ENCODE measurements at regions not wholly inside any gene's neighbourhood (a gene's known extent, or its start where the extent isn't known, plus 50 kb on each side); places are given as distances from the start of the nearest gene placed in this dataset.

DNA sequence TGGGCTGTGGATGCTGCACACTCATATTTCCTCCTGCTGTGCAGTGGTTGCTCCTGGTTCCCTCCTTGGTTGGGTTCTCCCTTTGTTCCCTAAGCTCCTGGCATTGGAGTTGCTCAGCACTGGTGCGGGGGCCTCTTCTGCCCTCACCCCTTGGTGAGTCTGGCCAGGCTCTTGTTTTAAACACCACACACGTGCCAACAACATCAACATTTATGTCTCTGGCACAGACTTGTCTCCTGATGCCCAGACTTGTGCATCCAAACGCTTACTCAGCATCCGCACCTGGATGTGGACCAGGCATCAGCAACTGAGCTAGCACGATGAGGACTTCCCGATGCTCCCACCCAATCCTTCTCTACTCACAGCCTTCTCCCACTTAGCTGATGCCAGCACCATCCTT lies 627.6 kb downstream of the NPHP4 start:
- no peak overlapping the region for H3K27ac Mint-ChIP-seq
- H3K4me1 Mint-ChIP-seq (ENCODE audit: low read depth) = no peaks in the 10 kb centered on the region
- no peak for DNase-seq (ENCODE audit: low spot score)
- H3K36me3 Mint-ChIP-seq (ENCODE audit: low read depth) = no peaks in the 10 kb centered on the region
- H3K9me3 Mint-ChIP-seq = peaks cover under 1% of the 10 kb centered on the region
- H3K4me3 Mint-ChIP-seq = no peak overlapping the region
- no peaks in the 10 kb centered on the region for H3K27me3 Mint-ChIP-seq (ENCODE audit: low read depth)

DNA sequence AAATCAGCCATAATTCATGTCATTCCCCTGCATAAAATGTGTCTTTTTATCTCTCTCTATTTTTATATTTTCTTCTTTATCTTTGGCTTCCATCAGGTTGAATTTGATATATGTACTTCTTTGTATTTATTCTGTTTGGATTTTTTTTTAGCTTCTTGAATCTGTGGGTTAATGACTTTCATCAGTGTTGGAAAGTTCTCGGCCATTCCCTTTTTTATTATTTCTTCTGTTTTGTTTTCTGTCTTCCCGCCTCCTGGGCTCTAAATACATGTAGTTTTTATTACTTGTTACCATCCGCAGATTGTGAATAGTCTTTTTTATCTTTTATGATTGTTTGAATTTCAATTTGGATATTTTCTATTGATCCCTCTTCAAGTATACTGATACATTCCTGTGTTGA lies 637.5 kb downstream of the NPHP4 start:
- H3K4me1 Mint-ChIP-seq (ENCODE audit: low read depth) = peaks cover 1% of the 10 kb centered on the region
- H3K9me3 Mint-ChIP-seq = peaks cover 21% of the 10 kb centered on the region
- H3K27me3 Mint-ChIP-seq (ENCODE audit: low read depth) = no peaks in the 10 kb centered on the region
- no peak overlapping the region for H3K4me3 Mint-ChIP-seq
- H3K36me3 Mint-ChIP-seq (ENCODE audit: low read depth) = no peaks in the 10 kb centered on the region
- no peak overlapping the region for H3K27ac Mint-ChIP-seq
- DNase-seq (ENCODE audit: low spot score) = no peak

DNA sequence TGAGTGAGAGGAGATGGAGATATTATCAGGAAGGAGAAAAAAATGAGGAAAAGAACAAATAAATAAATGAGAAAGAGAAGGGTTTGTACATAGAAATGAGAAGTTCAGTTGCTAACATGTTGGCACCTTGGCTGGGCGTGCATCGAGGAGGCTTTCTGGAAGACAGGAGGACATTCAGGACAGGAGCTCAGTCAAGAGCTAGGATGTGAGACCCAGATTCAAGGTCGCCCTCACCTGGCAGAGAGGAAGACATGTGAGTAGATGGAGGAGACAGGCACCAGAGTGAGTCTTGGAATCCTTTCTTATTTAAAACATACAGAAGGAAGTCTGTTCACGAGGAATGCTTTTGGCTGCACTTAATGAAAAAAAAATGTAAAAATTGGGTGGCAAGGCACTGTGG lies 640.9 kb downstream of the NPHP4 start:
- DNase-seq (ENCODE audit: low spot score) = no peak
- Mint-ChIP-seq H3K4me1 (ENCODE audit: low read depth) (no peaks in the 10 kb centered on the region), H3K27me3 (ENCODE audit: low read depth) (no peaks in the 10 kb centered on the region), H3K27ac (no peak overlapping the region), H3K36me3 (ENCODE audit: low read depth) (no peaks in the 10 kb centered on the region), H3K4me3 (no peak overlapping the region), H3K9me3 (peaks cover 5% of the 10 kb centered on the region)

DNA sequence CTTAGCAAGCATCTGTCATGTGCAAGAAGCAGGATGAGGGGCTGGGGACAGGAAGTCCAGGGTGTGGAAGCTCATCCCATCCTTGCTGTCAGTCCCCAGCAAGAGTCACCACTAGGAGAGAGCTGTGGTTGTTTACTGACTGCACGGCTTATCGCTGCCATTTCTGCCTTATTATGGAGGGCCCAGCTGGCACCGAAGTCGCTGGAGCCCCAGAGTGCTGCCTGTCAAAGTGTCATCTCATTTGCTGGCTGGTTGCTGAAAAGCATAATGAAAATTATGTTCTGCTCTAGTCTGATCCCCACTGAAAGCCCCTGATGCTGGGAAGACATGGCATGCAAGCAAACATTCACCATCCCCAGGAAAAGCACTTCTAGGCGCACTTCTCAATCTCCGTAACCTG lies 642.7 kb downstream of the NPHP4 start:
- Mint-ChIP-seq H3K27me3 (ENCODE audit: low read depth) (no peaks in the 10 kb centered on the region), H3K9me3 (no peaks in the 10 kb centered on the region), H3K36me3 (ENCODE audit: low read depth) (no peaks in the 10 kb centered on the region), H3K27ac (no peak overlapping the region), H3K4me1 (ENCODE audit: low read depth) (no peaks in the 10 kb centered on the region), H3K4me3 (no peak overlapping the region)
- DNase-seq (ENCODE audit: low spot score) = no peak

DNA sequence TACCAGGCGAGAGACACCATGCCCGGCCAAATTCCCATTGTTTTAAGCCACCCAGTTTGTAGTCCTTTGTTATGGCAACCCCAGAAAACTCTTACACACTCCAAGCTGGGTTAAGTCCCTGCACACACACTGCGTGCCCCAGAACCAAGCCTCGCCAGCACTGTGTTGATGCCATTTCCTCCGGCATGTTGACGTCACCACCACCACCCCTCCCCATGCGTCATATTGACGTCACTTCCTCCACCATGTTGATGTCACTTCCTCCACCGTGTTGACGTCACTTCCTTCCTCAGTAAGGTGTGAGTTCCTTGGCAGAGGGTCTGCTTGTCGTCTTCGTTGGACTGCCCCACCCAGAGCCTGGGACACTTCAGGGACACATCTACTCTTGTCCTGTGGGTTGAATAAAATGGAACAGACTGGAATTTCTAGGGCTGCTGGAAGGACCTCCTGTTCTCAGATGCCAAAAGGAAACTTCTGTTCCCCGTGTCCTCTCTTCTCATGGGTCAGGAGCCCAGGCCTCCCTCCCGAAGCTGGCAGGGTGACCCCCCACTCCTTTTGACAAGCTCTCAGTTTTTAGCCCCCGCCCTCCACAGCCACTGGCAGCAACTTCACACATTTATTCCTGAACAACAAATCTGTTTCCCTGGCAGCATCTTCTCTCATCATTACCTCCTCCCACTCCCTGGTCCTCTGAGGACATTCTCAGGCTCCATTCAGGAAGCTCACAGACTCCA lies 643.3 kb downstream of the NPHP4 start:
- H3K4me3 Mint-ChIP-seq = no peak overlapping the region
- no peak for DNase-seq (ENCODE audit: low spot score)
- no peak overlapping the region for H3K27ac Mint-ChIP-seq
- H3K9me3 Mint-ChIP-seq = no peaks in the 10 kb centered on the region
- no peaks in the 10 kb centered on the region for H3K36me3 Mint-ChIP-seq (ENCODE audit: low read depth)
- no peaks in the 10 kb centered on the region for H3K4me1 Mint-ChIP-seq (ENCODE audit: low read depth)
- H3K27me3 Mint-ChIP-seq (ENCODE audit: low read depth) = no peaks in the 10 kb centered on the region

DNA sequence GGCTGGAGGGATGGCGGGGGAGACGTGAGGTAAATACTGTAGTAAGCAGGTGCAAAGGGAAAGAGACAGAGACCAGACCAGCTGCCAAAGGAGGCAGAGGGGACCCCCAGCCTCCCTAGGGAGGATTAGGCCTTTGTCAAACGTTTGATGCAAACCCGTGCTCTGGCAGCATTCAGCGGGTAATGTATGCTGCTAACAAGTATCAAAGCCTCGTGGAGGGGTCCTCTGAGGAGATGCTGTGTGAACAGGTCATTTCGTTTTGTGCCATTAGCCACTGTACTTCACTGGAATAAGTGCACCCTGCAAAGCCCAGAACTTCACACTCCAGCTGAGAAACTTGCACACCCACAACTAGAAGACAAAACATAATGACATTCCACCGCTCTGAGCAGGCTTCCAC lies 644.5 kb downstream of the NPHP4 start:
- no peak for DNase-seq (ENCODE audit: low spot score)
- H3K36me3 Mint-ChIP-seq (ENCODE audit: low read depth) = no peaks in the 10 kb centered on the region
- no peaks in the 10 kb centered on the region for H3K9me3 Mint-ChIP-seq
- no peak overlapping the region for H3K27ac Mint-ChIP-seq
- no peaks in the 10 kb centered on the region for H3K27me3 Mint-ChIP-seq (ENCODE audit: low read depth)
- no peak overlapping the region for H3K4me3 Mint-ChIP-seq
- H3K4me1 Mint-ChIP-seq (ENCODE audit: low read depth) = no peaks in the 10 kb centered on the region

DNA sequence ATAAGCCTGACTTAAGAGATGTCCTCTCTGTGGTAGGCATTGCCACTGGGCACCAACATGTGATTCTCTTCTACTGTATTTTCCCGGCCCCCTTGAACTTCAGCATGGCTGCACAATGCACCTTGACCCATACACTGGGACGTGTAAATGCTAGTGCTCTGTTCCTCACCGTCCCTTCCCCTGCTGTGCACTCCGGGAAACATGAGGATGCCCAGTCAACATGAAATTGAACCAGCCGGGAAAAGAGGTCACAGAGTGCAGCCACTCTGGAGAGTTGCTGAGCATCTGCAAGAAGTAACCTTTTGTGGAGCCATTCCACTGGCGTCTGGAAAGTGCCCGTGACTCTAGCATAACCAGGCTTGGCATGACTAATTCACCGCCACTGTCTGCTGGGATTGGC lies 646.7 kb downstream of the NPHP4 start:
- H3K4me1 Mint-ChIP-seq (ENCODE audit: low read depth) = no peaks in the 10 kb centered on the region
- no peak for DNase-seq (ENCODE audit: low spot score)
- no peak overlapping the region for H3K4me3 Mint-ChIP-seq
- no peaks in the 10 kb centered on the region for H3K9me3 Mint-ChIP-seq
- no peaks in the 10 kb centered on the region for H3K27me3 Mint-ChIP-seq (ENCODE audit: low read depth)
- H3K36me3 Mint-ChIP-seq (ENCODE audit: low read depth) = no peaks in the 10 kb centered on the region
- H3K27ac Mint-ChIP-seq = no peak overlapping the region

DNA sequence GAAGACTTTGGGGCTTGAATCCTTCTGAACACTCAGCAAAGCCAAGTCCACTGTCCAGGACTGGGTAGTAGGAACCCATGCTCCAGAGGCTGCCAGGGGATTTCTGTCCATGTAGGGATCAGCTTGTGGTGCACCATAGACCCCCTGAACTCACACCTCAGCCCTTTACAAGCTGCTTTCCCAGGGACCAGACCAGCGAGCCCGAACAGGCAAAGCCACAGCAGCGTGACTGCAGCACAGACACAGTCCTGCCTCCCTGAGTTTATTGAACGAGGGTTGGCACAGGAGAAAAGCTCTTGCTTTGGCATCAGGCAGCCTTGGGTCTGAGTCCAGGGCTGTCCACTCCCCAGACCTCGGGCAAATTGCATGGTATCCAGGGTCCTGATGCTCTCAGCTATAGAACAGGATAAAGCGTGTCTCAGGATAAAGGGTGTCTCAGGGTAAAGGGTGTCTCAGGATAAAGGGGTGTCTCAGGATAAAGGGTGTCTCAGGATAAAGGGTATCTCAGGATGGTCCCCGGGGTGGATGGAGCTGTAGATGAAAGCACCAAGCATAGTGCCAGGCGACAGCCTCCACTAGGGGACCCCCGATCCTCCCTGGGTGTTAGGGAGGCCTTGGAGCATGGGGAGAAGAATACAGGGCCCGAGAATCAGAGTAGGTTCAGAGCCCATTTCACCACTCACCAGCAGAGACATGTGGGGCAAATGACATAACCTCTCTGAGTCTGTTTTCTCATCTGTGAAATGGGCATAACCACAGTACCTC lies 648.8 kb downstream of the NPHP4 start:
- no peak for DNase-seq (ENCODE audit: low spot score)
- Mint-ChIP-seq H3K27ac (no peak overlapping the region), H3K4me1 (ENCODE audit: low read depth) (no peaks in the 10 kb centered on the region), H3K9me3 (no peaks in the 10 kb centered on the region), H3K27me3 (ENCODE audit: low read depth) (no peaks in the 10 kb centered on the region), H3K4me3 (no peak overlapping the region), H3K36me3 (ENCODE audit: low read depth) (no peaks in the 10 kb centered on the region)

DNA sequence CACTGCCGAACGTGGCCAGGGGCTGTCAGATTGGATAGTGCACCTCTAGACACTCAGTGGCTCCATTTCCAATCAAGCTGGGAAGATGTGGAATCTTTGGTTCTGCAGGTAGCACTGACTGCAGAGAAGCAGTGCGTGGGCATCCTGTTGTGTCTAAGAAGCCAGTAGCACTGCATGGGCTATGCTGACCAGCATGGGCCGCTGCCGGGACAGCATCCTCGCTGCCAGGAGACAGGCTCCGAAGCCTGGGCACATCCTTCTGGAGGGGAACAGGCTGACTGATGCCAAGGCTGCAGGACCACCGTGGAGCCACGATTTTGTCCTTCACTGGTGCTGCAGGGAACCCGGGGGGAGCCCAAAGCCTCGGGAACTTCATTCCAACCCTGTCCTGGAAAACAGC lies 649.4 kb downstream of the NPHP4 start:
- no peaks in the 10 kb centered on the region for H3K4me1 Mint-ChIP-seq (ENCODE audit: low read depth)
- H3K4me3 Mint-ChIP-seq = no peak overlapping the region
- H3K27ac Mint-ChIP-seq = no peak overlapping the region
- DNase-seq (ENCODE audit: low spot score) = no peak
- H3K27me3 Mint-ChIP-seq (ENCODE audit: low read depth) = no peaks in the 10 kb centered on the region
- no peaks in the 10 kb centered on the region for H3K36me3 Mint-ChIP-seq (ENCODE audit: low read depth)
- no peaks in the 10 kb centered on the region for H3K9me3 Mint-ChIP-seq

DNA sequence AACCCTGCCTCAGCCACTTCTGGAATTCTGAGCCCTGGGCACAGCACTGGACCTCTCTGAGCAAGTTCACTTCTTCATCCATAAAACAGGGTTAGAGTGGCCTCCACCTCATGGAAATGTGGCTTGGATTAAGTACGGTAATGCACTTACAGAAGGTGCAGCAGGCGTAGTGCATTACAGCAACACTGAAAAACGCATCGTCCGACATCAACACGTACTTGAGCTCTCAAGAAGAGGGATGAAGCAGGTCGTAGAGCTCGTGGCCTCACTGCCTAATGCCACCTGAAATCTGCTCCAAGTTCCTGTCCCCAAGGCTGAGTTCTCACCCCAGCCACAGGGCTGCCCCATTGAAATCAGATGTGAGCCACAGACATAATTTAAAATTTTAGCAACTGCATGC lies 650.1 kb downstream of the NPHP4 start:
- H3K36me3 Mint-ChIP-seq (ENCODE audit: low read depth) = no peaks in the 10 kb centered on the region
- no peak overlapping the region for H3K27ac Mint-ChIP-seq
- no peaks in the 10 kb centered on the region for H3K4me1 Mint-ChIP-seq (ENCODE audit: low read depth)
- no peaks in the 10 kb centered on the region for H3K27me3 Mint-ChIP-seq (ENCODE audit: low read depth)
- no peak for DNase-seq (ENCODE audit: low spot score)
- no peak overlapping the region for H3K4me3 Mint-ChIP-seq
- H3K9me3 Mint-ChIP-seq = no peaks in the 10 kb centered on the region

DNA sequence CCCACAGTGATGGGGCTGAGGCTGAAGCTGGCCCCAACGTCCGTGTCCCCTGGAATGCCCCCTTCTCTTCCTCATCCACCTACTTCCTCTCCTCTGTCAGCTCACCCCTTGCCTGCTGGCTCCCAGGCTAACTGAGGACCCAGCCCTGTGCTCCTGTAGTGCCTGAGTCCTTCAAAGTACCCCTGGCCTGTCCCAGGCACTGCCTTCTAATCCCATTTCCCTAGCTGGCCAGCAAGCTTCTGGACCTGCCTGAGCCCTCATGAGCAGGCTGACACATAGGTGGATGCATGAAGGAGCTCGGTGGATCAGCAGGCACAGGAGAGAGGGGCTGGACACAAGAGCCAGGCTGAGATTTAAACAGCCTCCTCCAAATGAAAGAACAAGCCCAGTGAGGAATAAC lies 650.8 kb downstream of the NPHP4 start:
- no peaks in the 10 kb centered on the region for H3K9me3 Mint-ChIP-seq
- no peaks in the 10 kb centered on the region for H3K27me3 Mint-ChIP-seq (ENCODE audit: low read depth)
- no peak overlapping the region for H3K27ac Mint-ChIP-seq
- no peak for DNase-seq (ENCODE audit: low spot score)
- H3K4me3 Mint-ChIP-seq = no peak overlapping the region
- no peaks in the 10 kb centered on the region for H3K36me3 Mint-ChIP-seq (ENCODE audit: low read depth)
- H3K4me1 Mint-ChIP-seq (ENCODE audit: low read depth) = no peaks in the 10 kb centered on the region

DNA sequence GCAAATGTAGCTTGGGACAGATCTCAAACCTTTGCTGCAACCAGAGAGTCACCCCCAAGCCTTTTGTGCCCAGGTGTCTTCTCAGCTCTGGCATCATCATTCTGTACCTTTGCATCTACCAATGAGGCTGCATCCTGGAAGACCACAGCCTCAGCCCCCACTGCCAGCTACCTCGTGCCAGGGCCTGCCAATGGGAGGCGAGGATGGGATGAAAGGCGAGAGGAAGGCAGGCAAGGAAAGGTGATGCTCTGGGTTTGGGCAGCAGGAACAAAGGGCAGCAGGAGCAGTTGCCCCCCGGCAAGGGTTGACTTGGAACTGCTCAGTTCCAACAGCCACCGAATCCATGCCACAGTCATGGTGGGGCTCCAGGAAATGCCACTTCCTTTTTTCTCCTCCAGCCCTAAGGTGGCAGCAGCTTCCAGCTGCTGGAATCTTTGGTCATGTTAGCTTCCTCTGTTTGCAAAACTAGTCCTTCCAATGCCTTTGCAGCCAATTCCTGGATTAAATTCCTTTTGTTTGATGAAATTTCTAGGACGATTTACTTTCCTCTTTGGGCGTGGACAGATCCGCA lies 651.6 kb downstream of the NPHP4 start:
- Mint-ChIP-seq H3K4me3 (no peak overlapping the region), H3K36me3 (ENCODE audit: low read depth) (no peaks in the 10 kb centered on the region), H3K4me1 (ENCODE audit: low read depth) (no peaks in the 10 kb centered on the region), H3K9me3 (no peaks in the 10 kb centered on the region), H3K27ac (no peak overlapping the region), H3K27me3 (ENCODE audit: low read depth) (no peaks in the 10 kb centered on the region)
- DNase-seq (ENCODE audit: low spot score) = no peak

DNA sequence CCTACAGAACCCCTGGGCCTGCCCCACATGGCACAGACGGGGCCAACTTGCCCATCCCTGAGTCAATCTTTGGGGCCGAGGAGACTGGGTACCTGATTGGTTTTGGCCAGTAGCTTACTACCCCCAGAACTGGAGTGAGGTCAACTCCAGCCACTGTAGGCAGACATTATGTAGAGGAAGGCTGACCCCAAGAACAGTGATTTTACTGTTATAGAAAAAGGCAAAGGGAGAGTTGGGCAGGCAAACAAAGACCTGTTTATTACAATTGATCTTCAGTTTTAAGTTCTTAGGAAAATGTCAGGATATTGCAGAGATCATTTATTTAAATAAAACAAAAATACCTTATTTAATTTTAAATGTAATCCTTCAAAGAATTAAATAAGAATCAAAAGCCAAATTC lies 653.8 kb downstream of the NPHP4 start:
- DNase-seq (ENCODE audit: low spot score) = no peak

DNA sequence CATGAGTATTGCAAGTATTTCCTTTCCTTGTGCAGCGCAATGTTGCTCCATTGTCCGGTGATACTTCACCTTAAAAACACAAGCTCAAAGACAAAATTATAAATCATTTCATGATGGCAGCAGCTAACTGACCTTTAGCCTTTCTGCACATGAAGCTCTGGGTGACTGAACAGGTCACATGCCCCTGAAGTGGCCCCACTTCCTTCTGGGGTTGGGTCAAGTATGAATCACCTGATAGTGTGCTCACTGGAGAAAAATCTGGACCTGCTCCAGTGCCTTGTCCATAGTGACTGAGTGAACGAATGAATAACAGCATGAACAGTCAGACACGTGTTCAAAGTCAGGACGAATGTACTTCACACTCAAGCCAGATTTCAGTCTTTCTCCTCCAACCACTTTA lies 658.9 kb downstream of the NPHP4 start:
- peaks cover 11% of the 10 kb centered on the region for H3K9me3 Mint-ChIP-seq
- no peak overlapping the region for H3K4me3 Mint-ChIP-seq
- no peaks in the 10 kb centered on the region for H3K27me3 Mint-ChIP-seq (ENCODE audit: low read depth)
- peaks cover 10% of the 10 kb centered on the region for H3K4me1 Mint-ChIP-seq (ENCODE audit: low read depth)
- H3K36me3 Mint-ChIP-seq (ENCODE audit: low read depth) = peaks cover 2% of the 10 kb centered on the region
- H3K27ac Mint-ChIP-seq = no peak overlapping the region
- no peak for DNase-seq (ENCODE audit: low spot score)

More for the DNA sequence above, 653.8 kb downstream of the NPHP4 start:
- no peaks in the 10 kb centered on the region for H3K4me1 Mint-ChIP-seq (ENCODE audit: low read depth)
- H3K27me3 Mint-ChIP-seq (ENCODE audit: low read depth) = no peaks in the 10 kb centered on the region
- no peak overlapping the region for H3K27ac Mint-ChIP-seq
- no peaks in the 10 kb centered on the region for H3K36me3 Mint-ChIP-seq (ENCODE audit: low read depth)
- H3K4me3 Mint-ChIP-seq = no peak overlapping the region
- H3K9me3 Mint-ChIP-seq = no peaks in the 10 kb centered on the region

Data from T-helper 2 cell treated with Interferon-gamma antibody and Interleukin-4, amounts not matched to agents 5 μg/mL and 100 μg/mL, for 36 hours (primary cell).